ENCODE measurements at regions not wholly inside any gene's neighbourhood (a gene's known extent, or its start where the extent isn't known, plus 50 kb on each side); places are given as distances from the start of the nearest gene placed in this dataset.

DNA sequence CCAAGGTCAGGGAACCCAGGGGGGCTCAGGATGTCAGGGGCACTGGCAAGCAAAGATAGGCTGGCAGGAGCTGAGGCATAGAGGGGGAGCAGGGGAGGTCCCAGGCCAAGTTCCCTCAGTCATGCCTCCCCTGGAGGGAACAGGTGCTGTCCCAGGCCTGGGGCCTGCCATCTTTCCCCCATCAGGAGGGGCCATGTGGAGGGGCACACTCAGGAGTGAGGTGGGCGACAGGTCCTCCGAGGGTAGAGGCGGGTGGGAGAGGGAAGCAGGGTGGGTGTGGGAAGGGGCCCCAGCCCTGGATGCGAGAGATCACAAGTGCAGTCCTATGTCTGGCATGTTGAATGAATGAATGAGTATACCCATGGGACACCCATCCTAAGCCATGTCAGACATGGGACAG is 127.7 kb upstream of the GLI2 start (continued):
- TF ChIP-seq, protein P1, sequence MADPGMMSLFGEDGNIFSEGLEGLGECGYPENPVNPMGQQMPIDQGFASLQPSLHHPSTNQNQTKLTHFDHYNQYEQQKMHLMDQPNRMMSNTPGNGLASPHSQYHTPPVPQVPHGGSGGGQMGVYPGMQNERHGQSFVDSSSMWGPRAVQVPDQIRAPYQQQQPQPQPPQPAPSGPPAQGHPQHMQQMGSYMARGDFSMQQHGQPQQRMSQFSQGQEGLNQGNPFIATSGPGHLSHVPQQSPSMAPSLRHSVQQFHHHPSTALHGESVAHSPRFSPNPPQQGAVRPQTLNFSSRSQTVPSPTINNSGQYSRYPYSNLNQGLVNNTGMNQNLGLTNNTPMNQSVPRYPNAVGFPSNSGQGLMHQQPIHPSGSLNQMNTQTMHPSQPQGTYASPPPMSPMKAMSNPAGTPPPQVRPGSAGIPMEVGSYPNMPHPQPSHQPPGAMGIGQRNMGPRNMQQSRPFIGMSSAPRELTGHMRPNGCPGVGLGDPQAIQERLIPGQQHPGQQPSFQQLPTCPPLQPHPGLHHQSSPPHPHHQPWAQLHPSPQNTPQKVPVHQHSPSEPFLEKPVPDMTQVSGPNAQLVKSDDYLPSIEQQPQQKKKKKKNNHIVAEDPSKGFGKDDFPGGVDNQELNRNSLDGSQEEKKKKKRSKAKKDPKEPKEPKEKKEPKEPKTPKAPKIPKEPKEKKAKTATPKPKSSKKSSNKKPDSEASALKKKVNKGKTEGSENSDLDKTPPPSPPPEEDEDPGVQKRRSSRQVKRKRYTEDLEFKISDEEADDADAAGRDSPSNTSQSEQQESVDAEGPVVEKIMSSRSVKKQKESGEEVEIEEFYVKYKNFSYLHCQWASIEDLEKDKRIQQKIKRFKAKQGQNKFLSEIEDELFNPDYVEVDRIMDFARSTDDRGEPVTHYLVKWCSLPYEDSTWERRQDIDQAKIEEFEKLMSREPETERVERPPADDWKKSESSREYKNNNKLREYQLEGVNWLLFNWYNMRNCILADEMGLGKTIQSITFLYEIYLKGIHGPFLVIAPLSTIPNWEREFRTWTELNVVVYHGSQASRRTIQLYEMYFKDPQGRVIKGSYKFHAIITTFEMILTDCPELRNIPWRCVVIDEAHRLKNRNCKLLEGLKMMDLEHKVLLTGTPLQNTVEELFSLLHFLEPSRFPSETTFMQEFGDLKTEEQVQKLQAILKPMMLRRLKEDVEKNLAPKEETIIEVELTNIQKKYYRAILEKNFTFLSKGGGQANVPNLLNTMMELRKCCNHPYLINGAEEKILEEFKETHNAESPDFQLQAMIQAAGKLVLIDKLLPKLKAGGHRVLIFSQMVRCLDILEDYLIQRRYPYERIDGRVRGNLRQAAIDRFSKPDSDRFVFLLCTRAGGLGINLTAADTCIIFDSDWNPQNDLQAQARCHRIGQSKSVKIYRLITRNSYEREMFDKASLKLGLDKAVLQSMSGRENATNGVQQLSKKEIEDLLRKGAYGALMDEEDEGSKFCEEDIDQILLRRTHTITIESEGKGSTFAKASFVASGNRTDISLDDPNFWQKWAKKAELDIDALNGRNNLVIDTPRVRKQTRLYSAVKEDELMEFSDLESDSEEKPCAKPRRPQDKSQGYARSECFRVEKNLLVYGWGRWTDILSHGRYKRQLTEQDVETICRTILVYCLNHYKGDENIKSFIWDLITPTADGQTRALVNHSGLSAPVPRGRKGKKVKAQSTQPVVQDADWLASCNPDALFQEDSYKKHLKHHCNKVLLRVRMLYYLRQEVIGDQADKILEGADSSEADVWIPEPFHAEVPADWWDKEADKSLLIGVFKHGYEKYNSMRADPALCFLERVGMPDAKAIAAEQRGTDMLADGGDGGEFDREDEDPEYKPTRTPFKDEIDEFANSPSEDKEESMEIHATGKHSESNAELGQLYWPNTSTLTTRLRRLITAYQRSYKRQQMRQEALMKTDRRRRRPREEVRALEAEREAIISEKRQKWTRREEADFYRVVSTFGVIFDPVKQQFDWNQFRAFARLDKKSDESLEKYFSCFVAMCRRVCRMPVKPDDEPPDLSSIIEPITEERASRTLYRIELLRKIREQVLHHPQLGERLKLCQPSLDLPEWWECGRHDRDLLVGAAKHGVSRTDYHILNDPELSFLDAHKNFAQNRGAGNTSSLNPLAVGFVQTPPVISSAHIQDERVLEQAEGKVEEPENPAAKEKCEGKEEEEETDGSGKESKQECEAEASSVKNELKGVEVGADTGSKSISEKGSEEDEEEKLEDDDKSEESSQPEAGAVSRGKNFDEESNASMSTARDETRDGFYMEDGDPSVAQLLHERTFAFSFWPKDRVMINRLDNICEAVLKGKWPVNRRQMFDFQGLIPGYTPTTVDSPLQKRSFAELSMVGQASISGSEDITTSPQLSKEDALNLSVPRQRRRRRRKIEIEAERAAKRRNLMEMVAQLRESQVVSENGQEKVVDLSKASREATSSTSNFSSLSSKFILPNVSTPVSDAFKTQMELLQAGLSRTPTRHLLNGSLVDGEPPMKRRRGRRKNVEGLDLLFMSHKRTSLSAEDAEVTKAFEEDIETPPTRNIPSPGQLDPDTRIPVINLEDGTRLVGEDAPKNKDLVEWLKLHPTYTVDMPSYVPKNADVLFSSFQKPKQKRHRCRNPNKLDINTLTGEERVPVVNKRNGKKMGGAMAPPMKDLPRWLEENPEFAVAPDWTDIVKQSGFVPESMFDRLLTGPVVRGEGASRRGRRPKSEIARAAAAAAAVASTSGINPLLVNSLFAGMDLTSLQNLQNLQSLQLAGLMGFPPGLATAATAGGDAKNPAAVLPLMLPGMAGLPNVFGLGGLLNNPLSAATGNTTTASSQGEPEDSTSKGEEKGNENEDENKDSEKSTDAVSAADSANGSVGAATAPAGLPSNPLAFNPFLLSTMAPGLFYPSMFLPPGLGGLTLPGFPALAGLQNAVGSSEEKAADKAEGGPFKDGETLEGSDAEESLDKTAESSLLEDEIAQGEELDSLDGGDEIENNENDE (IDR thresholded peaks at IDR 0.05; ENCODE audit: insufficient replicate concordance, low read length) = no peak
- TF ChIP-seq POU5F1 (IDR thresholded peaks at IDR 0.05; ENCODE audit: low read depth, low read length) = no peak
- TF ChIP-seq JUND (IDR thresholded peaks at IDR 0.05; ENCODE audit: low read length) = no peak
